OCI-LY1 (cell line): ENCODE measurements at regions not wholly inside any gene's neighbourhood (a gene's known extent, or its start where the extent isn't known, plus 50 kb on each side); places are given as distances from the start of the nearest gene placed in this dataset.

ENCODE experiments used
- EZH2 ChIP-seq: fragments of 200-600 bp; sonication (generic), shearing (Covaris generic); IDR thresholded peaks from 2 replicates; pipeline ENCODE4 v1.8.0; 2017; ENCODE audit warnings: borderline replicate concordance, mixed run types, mild to moderate bottlenecking, antibody characterized with exemption, low read length, moderate library complexity, mixed read lengths
- TF ChIP-seq, protein P1 (sequence below): fragments of 200-600 bp; sonication (generic), shearing (Covaris generic); IDR thresholded peaks from 2 replicates; pipeline ENCODE4 v1.5.1; 2017; ENCODE audit warnings: mild to moderate bottlenecking, antibody characterized with exemption, low read length, moderate library complexity, mixed read lengths

DNA sequence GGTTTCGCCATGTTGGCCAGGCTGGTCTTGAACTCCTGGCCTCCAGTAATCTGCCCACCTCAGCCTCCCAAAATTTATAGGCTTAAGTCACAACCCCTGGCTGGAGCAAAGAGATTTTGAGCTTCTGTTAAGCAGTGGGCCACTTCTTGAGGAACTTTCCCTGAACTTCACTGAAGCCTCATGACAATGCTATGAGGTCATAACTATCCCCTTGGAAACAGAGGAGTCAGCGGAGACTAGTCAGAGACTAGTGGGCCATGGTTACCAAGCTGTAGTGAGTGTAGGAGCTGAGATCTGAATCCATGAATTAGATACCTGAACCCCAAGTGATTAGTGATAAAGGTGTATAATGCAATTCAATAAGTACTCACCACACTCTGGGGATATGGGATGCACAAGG, 145.1 kb upstream of the MSX1 start:
- TF ChIP-seq, protein P1, sequence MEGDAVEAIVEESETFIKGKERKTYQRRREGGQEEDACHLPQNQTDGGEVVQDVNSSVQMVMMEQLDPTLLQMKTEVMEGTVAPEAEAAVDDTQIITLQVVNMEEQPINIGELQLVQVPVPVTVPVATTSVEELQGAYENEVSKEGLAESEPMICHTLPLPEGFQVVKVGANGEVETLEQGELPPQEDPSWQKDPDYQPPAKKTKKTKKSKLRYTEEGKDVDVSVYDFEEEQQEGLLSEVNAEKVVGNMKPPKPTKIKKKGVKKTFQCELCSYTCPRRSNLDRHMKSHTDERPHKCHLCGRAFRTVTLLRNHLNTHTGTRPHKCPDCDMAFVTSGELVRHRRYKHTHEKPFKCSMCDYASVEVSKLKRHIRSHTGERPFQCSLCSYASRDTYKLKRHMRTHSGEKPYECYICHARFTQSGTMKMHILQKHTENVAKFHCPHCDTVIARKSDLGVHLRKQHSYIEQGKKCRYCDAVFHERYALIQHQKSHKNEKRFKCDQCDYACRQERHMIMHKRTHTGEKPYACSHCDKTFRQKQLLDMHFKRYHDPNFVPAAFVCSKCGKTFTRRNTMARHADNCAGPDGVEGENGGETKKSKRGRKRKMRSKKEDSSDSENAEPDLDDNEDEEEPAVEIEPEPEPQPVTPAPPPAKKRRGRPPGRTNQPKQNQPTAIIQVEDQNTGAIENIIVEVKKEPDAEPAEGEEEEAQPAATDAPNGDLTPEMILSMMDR: no peak
- no peak for TF ChIP-seq EZH2
